Ovary (tissue), 7 donors: ENCODE measurements at regions not wholly inside any gene's neighbourhood (a gene's known extent, or its start where the extent isn't known, plus 50 kb on each side); places are given as distances from the start of the nearest gene placed in this dataset.

Experiments used
- DNase-seq, 5 donors: peaks; one replicate each; pipeline ENCODE4 v3.0.0-alpha.2; 2019 to 2020
- H3K27ac ChIP-seq, 2 donors: fragments of 200-600 bp; one replicate each; pipeline versions ENCODE4 v1.5.1 to v1.8.0; 2019 to 2022
- H3K27me3 ChIP-seq: fragments of 200-600 bp; one replicate; pipeline ENCODE4 v1.8.0; 2022
- H3K36me3 ChIP-seq: fragments of 200-600 bp; sonication (generic); one replicate; pipeline ENCODE4 v1.5.1; 2019
- H3K4me1 ChIP-seq: one replicate; pipeline ENCODE4 v1.8.1; 2013; ENCODE audit warnings: mild to moderate bottlenecking, moderate library complexity; ENCODE audit not compliant: insufficient read depth
- H3K4me3 ChIP-seq: fragments of 200-600 bp; sonication (generic); one replicate; pipeline ENCODE4 v1.5.1; 2017
- H3K9me3 ChIP-seq, 2 donors: fragments of 200-600 bp in 1 of 2; sonication (generic) in 1 of 2; one replicate each; pipeline versions ENCODE4 v1.5.1 to v1.8.1; 2013 to 2019; ENCODE audit warnings: mild to moderate bottlenecking in 1 of 2, moderate library complexity in 1 of 2
- EP300 ChIP-seq: sonication (generic); formaldehyde crosslinking; IDR thresholded peaks from one replicate; pipeline ENCODE4 v1.6.1; 2017; ENCODE audit warnings: antibody characterized with exemption
- POLR2A ChIP-seq: fragments of 450-650 bp; IDR thresholded peaks from one replicate; pipeline ENCODE4 v1.6.1; 2017; ENCODE audit warnings: antibody characterized with exemption, mild to moderate bottlenecking, moderate library complexity
- WGBS, 3 donors: extraction: QIAGEN DNeasy Blood & Tissue Kit in 1 of 3; methylation state at CpG; one replicate each; pipeline versions ENCODE4 v1.1.5 to v1.1.7; 2013 to 2017; 5-methylcytosine and 5-hydroxymethylcytosine counted together
- intact Hi-C, 4 donors: fragments of 100-400 bp; cut with DNase I; formaldehyde crosslinking; loops; one replicate each; pipeline versions ENCODE4 v1.11.0 to v1.15.1; 2022 to 2023
- TF ChIP-seq, protein P1 (sequence below), 3 donors: fragments of 450-650 bp in 2 of 3; fragments of 200-600 bp in 1 of 3; IDR thresholded peaks; one replicate each; pipeline versions ENCODE4 v1.5.1 to v1.8.0; 2016 to 2022; ENCODE audit warnings: antibody characterized with exemption in 3 of 3, mild to moderate bottlenecking in 1 of 3
- donor health status: DM: no; HTN: no; CAD: no; lungs with moderate emphysema.
- donor health status: DM: no; HTN: no; CAD: no.
- donor health status: Bipolar disorder and iron deficiency.
- donor health status: DM: no; HTN: no; CAD: no.
- donor health status: DM: yes; HTN: yes; CAD: no.

DNA sequence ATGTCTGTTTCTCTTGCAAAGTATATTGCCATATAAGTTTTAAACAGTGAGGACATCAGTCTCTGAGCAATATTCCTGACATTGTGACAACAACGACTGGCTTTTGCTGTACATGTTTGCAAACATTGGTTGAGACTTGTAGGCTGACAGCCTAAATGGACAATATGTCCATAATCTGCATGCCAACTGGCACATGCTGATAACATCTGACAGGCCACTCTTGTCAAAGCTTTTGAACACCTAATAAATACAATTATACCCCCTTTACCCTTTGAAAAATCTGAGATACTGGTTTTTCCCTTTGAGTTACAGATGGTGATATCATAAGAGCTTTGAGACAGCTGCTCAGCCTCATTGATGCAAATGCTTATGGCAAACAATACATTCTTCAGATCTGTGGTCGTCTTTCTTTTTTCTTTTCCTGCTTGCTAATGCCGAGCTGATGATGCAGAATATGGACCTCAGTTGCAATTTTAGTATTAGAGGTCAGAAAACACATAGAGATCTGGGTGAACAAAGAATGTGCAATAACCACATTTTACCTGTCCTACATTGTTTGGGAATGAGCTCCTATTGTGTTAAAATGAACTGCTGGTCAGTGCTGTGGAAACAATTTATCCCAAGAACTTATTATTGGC lies 114.9 kb downstream of the RFC3 start:
- no peak overlapping the region for H3K4me3 ChIP-seq
- no peaks in the 10 kb centered on the region for H3K9me3 ChIP-seq
- H3K36me3 ChIP-seq: no peaks in the 10 kb centered on the region
- 25 to 52% (median 33%) methylated on average over 3 of the region's 3 CpGs for WGBS, 3 donors
- H3K27ac ChIP-seq: no peak overlapping the region
- H3K4me1 ChIP-seq: peaks cover 5% of the 10 kb centered on the region
- TF ChIP-seq, protein P1, sequence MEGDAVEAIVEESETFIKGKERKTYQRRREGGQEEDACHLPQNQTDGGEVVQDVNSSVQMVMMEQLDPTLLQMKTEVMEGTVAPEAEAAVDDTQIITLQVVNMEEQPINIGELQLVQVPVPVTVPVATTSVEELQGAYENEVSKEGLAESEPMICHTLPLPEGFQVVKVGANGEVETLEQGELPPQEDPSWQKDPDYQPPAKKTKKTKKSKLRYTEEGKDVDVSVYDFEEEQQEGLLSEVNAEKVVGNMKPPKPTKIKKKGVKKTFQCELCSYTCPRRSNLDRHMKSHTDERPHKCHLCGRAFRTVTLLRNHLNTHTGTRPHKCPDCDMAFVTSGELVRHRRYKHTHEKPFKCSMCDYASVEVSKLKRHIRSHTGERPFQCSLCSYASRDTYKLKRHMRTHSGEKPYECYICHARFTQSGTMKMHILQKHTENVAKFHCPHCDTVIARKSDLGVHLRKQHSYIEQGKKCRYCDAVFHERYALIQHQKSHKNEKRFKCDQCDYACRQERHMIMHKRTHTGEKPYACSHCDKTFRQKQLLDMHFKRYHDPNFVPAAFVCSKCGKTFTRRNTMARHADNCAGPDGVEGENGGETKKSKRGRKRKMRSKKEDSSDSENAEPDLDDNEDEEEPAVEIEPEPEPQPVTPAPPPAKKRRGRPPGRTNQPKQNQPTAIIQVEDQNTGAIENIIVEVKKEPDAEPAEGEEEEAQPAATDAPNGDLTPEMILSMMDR (IDR thresholded peaks at IDR 0.05): no peak
- no peak for TF ChIP-seq EP300
- no peak for TF ChIP-seq POLR2A
- intact Hi-C loops: loop anchor here in 1 of 4 donors (10.0 kb wide), 1 partner anchor 1222 kb away; no protein-coding TSS in a partner anchor
- no peak for DNase-seq
- no peaks in the 10 kb centered on the region for H3K27me3 ChIP-seq

DNA sequence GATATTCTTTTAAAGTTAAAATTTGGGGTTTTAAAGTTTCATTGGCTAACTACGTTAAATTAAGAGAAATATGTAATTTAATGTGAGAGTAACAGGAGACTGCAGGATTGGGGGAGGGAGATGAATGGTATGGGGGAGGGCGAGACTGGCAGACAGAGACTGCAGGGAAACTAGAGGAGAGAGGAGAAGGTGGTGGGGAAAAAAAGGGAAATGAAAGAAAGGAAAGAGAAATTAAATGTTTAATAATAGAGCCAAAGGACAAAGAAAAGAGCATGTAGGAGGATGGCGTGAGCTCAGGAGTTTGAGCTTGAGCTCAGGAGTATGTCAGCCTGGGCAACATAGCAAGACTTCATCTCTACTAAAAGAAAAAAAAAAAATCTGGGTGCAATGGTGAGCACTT lies 115.9 kb downstream of the RFC3 start:
- H3K4me1 ChIP-seq: peaks cover 5% of the 10 kb centered on the region
- H3K4me3 ChIP-seq: no peak overlapping the region
- no peaks in the 10 kb centered on the region for H3K27me3 ChIP-seq
- H3K36me3 ChIP-seq: no peaks in the 10 kb centered on the region
- no peaks in the 10 kb centered on the region for H3K9me3 ChIP-seq
- intact Hi-C loops: loop anchor here in 1 of 4 donors (10.0 kb wide), 1 partner anchor 1221 kb away; no protein-coding TSS in a partner anchor
- DNase-seq: no peak
- 75 to 95% (median 93%) methylated on average over 3 of the region's 3 CpGs for WGBS, 3 donors
- TF ChIP-seq, protein P1 (IDR thresholded peaks at IDR 0.05): no peak
- no peak for TF ChIP-seq POLR2A
- TF ChIP-seq EP300: no peak
- H3K27ac ChIP-seq: no peak overlapping the region

DNA sequence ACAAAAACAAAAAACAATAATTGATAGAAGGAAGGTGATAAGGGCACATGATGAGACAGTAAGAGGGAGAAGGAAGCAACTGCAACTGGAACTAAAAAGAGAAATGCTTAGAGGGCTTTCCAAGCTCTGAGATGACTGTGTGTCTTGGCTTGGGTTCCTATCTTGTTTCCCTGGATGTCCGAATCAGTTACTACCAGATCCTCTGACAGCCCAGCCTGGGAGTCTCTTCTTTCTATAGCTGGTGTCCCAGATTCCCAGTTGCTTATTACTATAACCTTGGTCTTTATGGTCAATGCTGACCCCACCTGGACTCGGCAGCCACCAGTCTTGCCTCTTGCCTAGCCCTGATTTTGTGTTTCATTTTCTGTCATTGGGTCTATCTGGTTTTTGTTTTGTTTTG lies 116.4 kb downstream of the RFC3 start:
- H3K4me3 ChIP-seq: no peak overlapping the region
- H3K27ac ChIP-seq: no peak overlapping the region
- 33 to 48% (median 46%) methylated on average over 2 of the region's 2 CpGs for WGBS, 3 donors
- TF ChIP-seq EP300: no peak
- TF ChIP-seq, protein P1 (IDR thresholded peaks at IDR 0.05): no peak
- TF ChIP-seq POLR2A: no peak
- no peaks in the 10 kb centered on the region for H3K9me3 ChIP-seq
- no peak for DNase-seq
- H3K4me1 ChIP-seq: peaks cover 5% of the 10 kb centered on the region
- no peaks in the 10 kb centered on the region for H3K27me3 ChIP-seq
- no peaks in the 10 kb centered on the region for H3K36me3 ChIP-seq
- intact Hi-C loops: loop anchor here in 1 of 4 donors (10.0 kb wide), 1 partner anchor 1220 kb away; no protein-coding TSS in a partner anchor

DNA sequence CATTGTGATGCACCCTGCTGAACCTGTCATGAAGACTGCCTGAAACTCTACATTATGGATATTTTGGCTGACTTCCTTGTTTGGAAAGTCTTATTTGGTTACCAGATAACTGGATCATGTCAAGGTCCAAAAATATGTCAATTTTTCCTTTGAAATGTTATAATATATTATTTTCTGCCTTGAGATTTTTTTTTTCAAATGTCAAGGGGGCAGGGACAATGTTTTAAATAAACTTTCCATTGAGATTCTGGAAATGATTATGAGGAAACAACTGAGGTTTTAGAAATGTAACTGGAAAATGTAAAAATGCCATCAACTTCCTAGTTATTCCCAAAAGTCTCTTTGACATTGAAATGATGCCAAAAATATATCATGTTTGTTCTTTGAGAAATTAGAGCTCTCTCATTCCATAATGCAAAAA lies 117.0 kb downstream of the RFC3 start:
- Histone ChIP-seq H3K4me1 (peaks cover 5% of the 10 kb centered on the region), H3K9me3 (no peaks in the 10 kb centered on the region), H3K4me3 (no peak overlapping the region), H3K27me3 (no peaks in the 10 kb centered on the region), H3K27ac (no peak overlapping the region), H3K36me3 (no peaks in the 10 kb centered on the region)
- TF ChIP-seq POLR2A: no peak
- TF ChIP-seq EP300: no peak
- TF ChIP-seq, protein P1 (IDR thresholded peaks at IDR 0.05): no peak
- intact Hi-C loops: loop anchor here in 1 of 4 donors (10.0 kb wide), 1 partner anchor 1220 kb away; no protein-coding TSS in a partner anchor
- DNase-seq: no peak
